ENCODE measurements at regions not wholly inside any gene's neighbourhood (a gene's known extent, or its start where the extent isn't known, plus 50 kb on each side); places are given as distances from the start of the nearest gene placed in this dataset.
"Not testable (repeated sequence)": the region's sequence is repeated elsewhere in the genome, so short reads cannot be mapped to it uniquely, and the experiment has no call there.

- intact Hi-C loops (cut with DNase I): no loop called here
- FAIRE-seq: no peak
- peaks cover 0 to 11% (median 4%) of the 10 kb centered on the region in 4 donors for H3K27me3 ChIP-seq
- H3K4me3 ChIP-seq: no peak overlapping the region
- no peaks in the 10 kb centered on the region for H3K36me3 ChIP-seq
- no peak for ATAC-seq
- WGBS, 2 donors: 42 to 52% methylated on average over 2 of the region's 2 CpGs
- no peak for TF ChIP-seq CTCF (IDR thresholded peaks at IDR 0.05)
- no peak for DNase-seq
- H3K27ac ChIP-seq: no peak overlapping the region
- H3K9me3 ChIP-seq: no peaks in the 10 kb centered on the region
- no peaks in the 10 kb centered on the region for H3K4me1 ChIP-seq
These were observed 1094.0 kb downstream of the TMEM121 start for GRCh38 chr14:106620368-106620767.

- DNase-seq: no peak
- WGBS, 2 donors: 43 to 52% methylated on average over 12 of the region's 12 CpGs
- intact Hi-C loops (cut with DNase I): no loop called here
- Histone ChIP-seq H3K27ac (no peak overlapping the region), H3K4me1 (no peaks in the 10 kb centered on the region), H3K9me3 (no peaks in the 10 kb centered on the region), H3K27me3 (peaks cover 0 to 7% (median under 1%) of the 10 kb centered on the region in 4 donors), H3K36me3 (no peaks in the 10 kb centered on the region), H3K4me3 (no peak overlapping the region)
- no peak for FAIRE-seq
- no peak for TF ChIP-seq CTCF (IDR thresholded peaks at IDR 0.05)
- no peak for ATAC-seq
These were observed 1095.9 kb downstream of the TMEM121 start for GRCh38 chr14:106622200-106622745.

- Histone ChIP-seq H3K27ac (no peak overlapping the region), H3K36me3 (no peaks in the 10 kb centered on the region), H3K27me3 (no peaks in the 10 kb centered on the region), H3K4me1 (no peaks in the 10 kb centered on the region), H3K9me3 (no peaks in the 10 kb centered on the region), H3K4me3 (no peak overlapping the region)
- intact Hi-C loops (cut with DNase I): no loop called here
- no peak for ATAC-seq
- no peak for FAIRE-seq
- 54 to 72% methylated on average over 3 of the region's 3 CpGs for WGBS, 2 donors
- DNase-seq: no peak
- TF ChIP-seq CTCF (IDR thresholded peaks at IDR 0.05): no peak
These were observed 1098.8 kb downstream of the TMEM121 start for GRCh38 chr14:106625186-106625585.

GRCh38 chr14:106626469-106626868 lies 1100.1 kb downstream of the TMEM121 start:
- H3K27me3 ChIP-seq; H3K9me3 ChIP-seq; ATAC-seq; FAIRE-seq; intact Hi-C loops (cut with DNase I); H3K27ac ChIP-seq; H3K4me1 ChIP-seq; H3K4me3 ChIP-seq; DNase-seq; H3K36me3 ChIP-seq: not testable (repeated sequence)
- 25 to 26% methylated on average over 4 of the region's 4 CpGs for WGBS, 2 donors

- H3K4me1 ChIP-seq; intact Hi-C loops (cut with DNase I); H3K9me3 ChIP-seq; H3K4me3 ChIP-seq; H3K27me3 ChIP-seq; H3K27ac ChIP-seq; FAIRE-seq; H3K36me3 ChIP-seq: not testable (repeated sequence)
- ATAC-seq (peak in 1 of 4 donors; percentile 73), DNase-seq (peak in 4 of 6 donors; percentile 33 to 75 (median 45))
- TF ChIP-seq CTCF (IDR thresholded peaks at IDR 0.05): peak; percentile 21 to 43 (median 36)
- WGBS, 2 donors: 37 to 43% methylated on average over 16 to 20 of the region's 22 CpGs
These were observed 1100.7 kb downstream of the TMEM121 start for GRCh38 chr14:106626942-106627588.
